SK-N-SH (cell line): ENCODE measurements at regions not wholly inside any gene's neighbourhood (a gene's known extent, or its start where the extent isn't known, plus 50 kb on each side); places are given as distances from the start of the nearest gene placed in this dataset.

Source experiments
- CTCF ChIA-PET: fragments of 300-600, 350-600 bp; formaldehyde crosslinking; extraction: SDS; loops from one replicate; lab custom pipeline; 2021; lab: Yijun Ruan, JAX
- POLR2A ChIA-PET: fragments of 350-600 bp; sonication (Branson Sonifier 250); formaldehyde crosslinking; extraction: SDS; loops from one replicate; lab custom pipeline; 2020; ENCODE audit warnings: antibody characterized with exemption, inconsistent platforms; lab: Yijun Ruan, JAX
- DNase-seq: peaks from one replicate; pipeline ENCODE4 v3.0.0; 2012
- H2AFZ ChIP-seq: fragments of 200-600 bp; sonication (generic); 2 replicates; pipeline ENCODE4 v1.8.1; 2016; ENCODE audit warnings: antibody characterized with exemption, mild to moderate bottlenecking, low read depth
- H3F3A ChIP-seq: fragments of 200-600 bp; sonication (generic); replicated peaks from 2 replicates; pipeline ENCODE3; 2016; ENCODE audit warnings: antibody characterized with exemption, mild to moderate bottlenecking; ENCODE audit not compliant: insufficient read depth
- H3K27ac ChIP-seq, 2 experiments: fragments of 200-500 bp in 1 of 2; fragments of 200-600 bp in 1 of 2; sonication (Bioruptor generic) in 1 of 2; sonication (generic), shearing (Covaris generic) in 1 of 2; 2 replicates each; pipeline versions ENCODE4 v1.5.1 to v1.6.1; 2014 to 2016; ENCODE audit warnings: low read depth in 2 of 2, inconsistent platforms in 1 of 2, low read length in 1 of 2, mild to moderate bottlenecking in 1 of 2, mixed read lengths in 1 of 2
- H3K27me3 ChIP-seq: fragments of 200-600 bp; sonication (generic), shearing (Covaris generic); 2 replicates; pipeline ENCODE4 v1.6.1; 2016; ENCODE audit warnings: mixed run types; ENCODE audit not compliant: insufficient read depth
- H3K36me3 ChIP-seq, 2 experiments: fragments of 200-500 bp in 1 of 2; fragments of 200-600 bp in 1 of 2; sonication (Bioruptor generic) in 1 of 2; sonication (generic) in 1 of 2; replicated peaks in 1 of 2; 2 replicates each; pipeline versions ENCODE3 to v1.5.1; 2014 to 2016; ENCODE audit warnings: low read length in 1 of 2, mild to moderate bottlenecking in 1 of 2; ENCODE audit not compliant: insufficient read depth in 2 of 2, control insufficient read depth in 1 of 2
- H3K4me1 ChIP-seq, 2 experiments: fragments of 200-500 bp in 1 of 2; fragments of 200-600 bp in 1 of 2; sonication (Bioruptor generic) in 1 of 2; sonication (generic), shearing (Covaris generic) in 1 of 2; 2 replicates each; pipeline versions ENCODE4 v1.5.1 to v1.6.1; 2014 to 2016; ENCODE audit warnings: low read depth in 1 of 2, low read length in 1 of 2, mixed run types in 1 of 2; ENCODE audit not compliant: insufficient read depth in 2 of 2, control insufficient read depth in 1 of 2
- H3K4me2 ChIP-seq: fragments of 200-600 bp; sonication (generic), shearing (Covaris generic); 2 replicates; pipeline ENCODE4 v1.6.1; 2017; ENCODE audit warnings: mixed run types
- H3K4me3 ChIP-seq, 2 experiments: fragments of 200-500 bp in 1 of 2; fragments of 200-600 bp in 1 of 2; sonication (Bioruptor generic) in 1 of 2; sonication (generic), shearing (Covaris generic) in 1 of 2; 2 replicates each; pipeline versions ENCODE4 v1.5.1 to v1.8.1; 2014 to 2016; ENCODE audit warnings: low read depth in 2 of 2, inconsistent platforms in 1 of 2, low read length in 1 of 2, mild to moderate bottlenecking in 1 of 2, mixed read lengths in 1 of 2, moderate library complexity in 1 of 2
- H3K79me2 ChIP-seq: fragments of 200-600 bp; sonication (generic); 2 replicates; pipeline ENCODE4 v1.8.1; 2017; ENCODE audit warnings: mild to moderate bottlenecking; ENCODE audit not compliant: insufficient read depth
- H3K9ac ChIP-seq: fragments of 200-600 bp; sonication (generic); 2 replicates; pipeline ENCODE4 v1.6.1; 2017; ENCODE audit warnings: mixed run types
- H3K9me2 ChIP-seq: fragments of 200-600 bp; sonication (generic); 2 replicates; pipeline ENCODE4 v1.6.1; 2017; ENCODE audit warnings: mixed run types
- H3K9me3 ChIP-seq: fragments of 200-600 bp; sonication (generic); 2 replicates; pipeline ENCODE4 v1.6.1; 2017; ENCODE audit warnings: mixed run types, mild to moderate bottlenecking, moderate library complexity
- H4K20me1 ChIP-seq: fragments of 200-600 bp; sonication (generic); 2 replicates; pipeline ENCODE4 v1.6.1; 2017; ENCODE audit warnings: mild to moderate bottlenecking, mixed run types; ENCODE audit not compliant: insufficient read depth
- CHD2 ChIP-seq: fragments of 150-350 bp; IDR thresholded peaks from 2 replicates; pipeline ENCODE4 v1.6.1; 2018; ENCODE audit warnings: low read length; ENCODE audit not compliant: partially characterized antibody
- EP300 ChIP-seq, 2 experiments: IDR thresholded peaks; 2 replicates each; pipeline versions ENCODE4 v1.4.0 to v1.6.1; 2012; ENCODE audit warnings: borderline replicate concordance in 1 of 2, low read depth in 1 of 2, low read length in 1 of 2
- EZH2phosphoT487 ChIP-seq: fragments of 200-600 bp; sonication (generic); IDR thresholded peaks from 2 replicates; pipeline ENCODE4 v1.6.1; 2017; ENCODE audit warnings: low read depth, mixed run types, mild to moderate bottlenecking, antibody characterized with exemption, moderate library complexity, borderline replicate concordance
- GABPA ChIP-seq: IDR thresholded peaks from 2 replicates; pipeline ENCODE4 v1.4.0; 2012; ENCODE audit warnings: low read depth, mild to moderate bottlenecking
- IRF3 ChIP-seq: fragments of 150-350 bp; IDR thresholded peaks from 2 replicates; pipeline ENCODE4 v1.6.1; 2016; ENCODE audit warnings: mild to moderate bottlenecking, low read depth, low read length
- MAX ChIP-seq: IDR thresholded peaks from 2 replicates; pipeline ENCODE4 v1.4.0; 2012; ENCODE audit warnings: low read depth
- MEF2A ChIP-seq: IDR thresholded peaks from 2 replicates; pipeline ENCODE4 v1.4.0; 2012; ENCODE audit warnings: low read depth, borderline replicate concordance
- NRF1 ChIP-seq: IDR thresholded peaks from 2 replicates; pipeline ENCODE4 v1.6.1; 2012; ENCODE audit warnings: low read depth, mild to moderate bottlenecking, low read length
- PBX3 ChIP-seq: IDR thresholded peaks from 2 replicates; pipeline ENCODE4; 2012
- RAD21 ChIP-seq: IDR thresholded peaks from 2 replicates; pipeline ENCODE4 v1.6.1; 2012; ENCODE audit warnings: mild to moderate bottlenecking, low read length
- RCOR1 ChIP-seq: fragments of 150-350 bp; IDR thresholded peaks from 2 replicates; pipeline ENCODE4 v1.6.1; 2017; ENCODE audit warnings: antibody characterized with exemption, low read length
- REST ChIP-seq: IDR thresholded peaks from 2 replicates; pipeline ENCODE4 v1.6.1; 2012; ENCODE audit warnings: mild to moderate bottlenecking, low read depth, low read length, moderate library complexity
- RFX5 ChIP-seq: IDR thresholded peaks from 2 replicates; pipeline ENCODE4 v1.6.1; 2012; ENCODE audit warnings: mild to moderate bottlenecking, improper control_type of control experiment, low read length
- RXRA ChIP-seq: IDR thresholded peaks from 2 replicates; pipeline ENCODE4 v1.4.0; 2012; ENCODE audit warnings: low read depth, mild to moderate bottlenecking, borderline replicate concordance
- SIN3A ChIP-seq: IDR thresholded peaks from 2 replicates; pipeline ENCODE4 v1.6.1; 2012; ENCODE audit warnings: low read depth, mild to moderate bottlenecking, low read length, moderate library complexity, borderline replicate concordance
- SMC3 ChIP-seq: IDR thresholded peaks from 2 replicates; pipeline ENCODE4 v1.6.1; 2012; ENCODE audit warnings: low read depth, low read length, improper control_type of control experiment
- TAF1 ChIP-seq: IDR thresholded peaks from 2 replicates; pipeline ENCODE4 v1.6.1; 2012; ENCODE audit warnings: low read depth, mild to moderate bottlenecking, low read length, moderate library complexity, borderline replicate concordance
- TEAD4 ChIP-seq: IDR thresholded peaks from 2 replicates; pipeline ENCODE4 v1.4.0; 2012; ENCODE audit warnings: mild to moderate bottlenecking, borderline replicate concordance; ENCODE audit not compliant: insufficient read depth
- USF1 ChIP-seq: IDR thresholded peaks from 2 replicates; pipeline ENCODE4 v1.4.0; 2012; ENCODE audit warnings: low read depth, borderline replicate concordance
- YY1 ChIP-seq: IDR thresholded peaks from 2 replicates; pipeline ENCODE4 v1.4.0; 2012; ENCODE audit warnings: low read depth, mild to moderate bottlenecking
- WGBS: methylation state at CpG from one replicate; pipeline ENCODE4 v1.1.6; 2017; ENCODE audit warnings: low lambda C conversion rate; 5-methylcytosine and 5-hydroxymethylcytosine counted together

GRCh38 chr6:145529582-145529981 is 205.7 kb downstream of the EPM2A start:
- no peaks in the 10 kb centered on the region for H4K20me1 ChIP-seq
- DNase-seq = no peak
- H3K4me3 ChIP-seq = no peak overlapping the region
- no peak for TF ChIP-seq TAF1
- TF ChIP-seq USF1 = no peak
- TF ChIP-seq CHD2 = no peak
- TF ChIP-seq NRF1 = no peak
- TF ChIP-seq IRF3 = no peak
- no peak for TF ChIP-seq EZH2phosphoT487
- TF ChIP-seq RAD21 = no peak
- H3K9ac ChIP-seq = no peak overlapping the region
- no peaks in the 10 kb centered on the region for H3K79me2 ChIP-seq
- H2AFZ ChIP-seq = no peak overlapping the region
- no peaks in the 10 kb centered on the region for H3K9me2 ChIP-seq
- H3K9me3 ChIP-seq = no peaks in the 10 kb centered on the region
- WGBS = 46% methylated on average over 2 of the region's 2 CpGs
- H3K27me3 ChIP-seq = no peaks in the 10 kb centered on the region
- POLR2A ChIA-PET = no interaction called here
- no peaks in the 10 kb centered on the region; a peak in 1 of 4 replicates for H3K4me1 ChIP-seq
- H3K36me3 ChIP-seq = no peaks in the 10 kb centered on the region
- H3K4me2 ChIP-seq = no peak overlapping the region
- no peak overlapping the region for H3K27ac ChIP-seq
- no peaks in the 10 kb centered on the region for H3F3A ChIP-seq
- CTCF ChIA-PET = no interaction called here

GRCh38 chr6:145530454-145530853 is 204.9 kb downstream of the EPM2A start:
- Histone ChIP-seq H3F3A (no peaks in the 10 kb centered on the region), H3K27me3 (no peaks in the 10 kb centered on the region), H3K9me3 (no peaks in the 10 kb centered on the region), H3K79me2 (no peaks in the 10 kb centered on the region), H3K4me1 (peaks cover 0 to 2% of the 10 kb centered on the region in 2 experiments; a peak in 1 of 4 replicates), H2AFZ (no peak overlapping the region), H3K4me2 (no peak overlapping the region), H3K9ac (no peak overlapping the region), H4K20me1 (no peaks in the 10 kb centered on the region), H3K4me3 (no peak overlapping the region), H3K27ac (no peak overlapping the region), H3K36me3 (no peaks in the 10 kb centered on the region), H3K9me2 (no peaks in the 10 kb centered on the region)
- TF ChIP-seq MAX (no peak), RXRA (no peak), SMC3 (no peak), SIN3A (no peak), EP300 (IDR thresholded peaks at IDR 0.05; ENCODE audit: borderline replicate concordance in 1 of 2, low read depth in 1 of 2, low read length in 1 of 2) (no peak), CHD2 (no peak), USF1 (no peak), TEAD4 (no peak), REST (no peak), RFX5 (no peak), YY1 (no peak), RCOR1 (no peak), GABPA (no peak), EZH2phosphoT487 (no peak), MEF2A (no peak), PBX3 (no peak)
- no peak for DNase-seq
- POLR2A ChIA-PET = no interaction called here
- CTCF ChIA-PET = no interaction called here
